Tibial nerve (tissue), 4 donors: ENCODE measurements at regions not wholly inside any gene's neighbourhood (a gene's known extent, or its start where the extent isn't known, plus 50 kb on each side); places are given as distances from the start of the nearest gene placed in this dataset.

ENCODE experiments used
- EP300 ChIP-seq, 2 donors: sonication (generic); formaldehyde crosslinking; IDR thresholded peaks; one replicate each; pipeline ENCODE4 v1.6.1; 2017; ENCODE audit warnings: antibody characterized with exemption in 2 of 2, mild to moderate bottlenecking in 1 of 2
- POLR2A ChIP-seq, 2 donors: fragments of 450-650 bp; IDR thresholded peaks; one replicate each; pipeline ENCODE4 v1.6.1; 2017; ENCODE audit warnings: antibody characterized with exemption in 2 of 2, mild to moderate bottlenecking in 2 of 2, moderate library complexity in 2 of 2
- TF ChIP-seq, protein P1 (sequence below), 5 experiments: fragments of 200-600 bp in 3 of 5; fragments of 450-650 bp in 2 of 5; sonication (generic) in 3 of 5; IDR thresholded peaks; one replicate each; pipeline ENCODE4 v1.5.1; 2016 to 2019; ENCODE audit warnings: antibody characterized with exemption in 5 of 5, mild to moderate bottlenecking in 3 of 5, moderate library complexity in 2 of 5

DNA sequence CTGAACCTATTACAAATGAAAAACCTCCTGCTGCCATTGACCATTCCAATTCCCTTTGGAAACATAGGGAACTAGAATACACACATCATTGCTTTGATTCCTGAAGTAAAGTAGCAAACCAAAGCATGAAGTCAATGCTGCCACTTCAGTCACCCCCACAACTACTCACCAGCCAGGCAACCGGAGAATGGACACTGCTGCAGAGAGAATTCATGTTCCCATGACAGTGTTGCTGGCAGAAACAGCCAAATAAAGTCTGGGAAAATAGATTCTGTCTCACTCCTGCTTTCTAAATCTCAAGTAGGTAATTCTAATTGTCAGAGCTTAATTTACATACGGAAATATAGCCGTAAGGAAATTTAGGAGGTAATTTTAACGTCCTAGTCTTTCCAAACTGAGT is 162.9 kb upstream of the PLPPR1 start:
- TF ChIP-seq, protein P1, sequence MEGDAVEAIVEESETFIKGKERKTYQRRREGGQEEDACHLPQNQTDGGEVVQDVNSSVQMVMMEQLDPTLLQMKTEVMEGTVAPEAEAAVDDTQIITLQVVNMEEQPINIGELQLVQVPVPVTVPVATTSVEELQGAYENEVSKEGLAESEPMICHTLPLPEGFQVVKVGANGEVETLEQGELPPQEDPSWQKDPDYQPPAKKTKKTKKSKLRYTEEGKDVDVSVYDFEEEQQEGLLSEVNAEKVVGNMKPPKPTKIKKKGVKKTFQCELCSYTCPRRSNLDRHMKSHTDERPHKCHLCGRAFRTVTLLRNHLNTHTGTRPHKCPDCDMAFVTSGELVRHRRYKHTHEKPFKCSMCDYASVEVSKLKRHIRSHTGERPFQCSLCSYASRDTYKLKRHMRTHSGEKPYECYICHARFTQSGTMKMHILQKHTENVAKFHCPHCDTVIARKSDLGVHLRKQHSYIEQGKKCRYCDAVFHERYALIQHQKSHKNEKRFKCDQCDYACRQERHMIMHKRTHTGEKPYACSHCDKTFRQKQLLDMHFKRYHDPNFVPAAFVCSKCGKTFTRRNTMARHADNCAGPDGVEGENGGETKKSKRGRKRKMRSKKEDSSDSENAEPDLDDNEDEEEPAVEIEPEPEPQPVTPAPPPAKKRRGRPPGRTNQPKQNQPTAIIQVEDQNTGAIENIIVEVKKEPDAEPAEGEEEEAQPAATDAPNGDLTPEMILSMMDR (IDR thresholded peaks at IDR 0.05), result no peak
- TF ChIP-seq POLR2A (IDR thresholded peaks at IDR 0.05) (no peak), EP300 (IDR thresholded peaks at IDR 0.05) (no peak)
